Stimulated activated CD4-positive, alpha-beta T cell treated with anti-CD3 and anti-CD28 coated beads, Interleukin-1b, Interleukin-23, amount 100 ng/mL, for 1 hour (primary cell): ENCODE measurements at regions not wholly inside any gene's neighbourhood (a gene's known extent, or its start where the extent isn't known, plus 50 kb on each side); places are given as distances from the start of the nearest gene placed in this dataset.
"Not testable (repeated sequence)": the region's sequence is repeated elsewhere in the genome, so short reads cannot be mapped to it uniquely, and the experiment has no call there.

Experiments used
- DNase-seq, 2 donors: peaks; one replicate each; pipeline ENCODE4 v3.0.0-alpha.2; 2020; ENCODE audit warnings: low read depth in 2 of 2

DNA sequence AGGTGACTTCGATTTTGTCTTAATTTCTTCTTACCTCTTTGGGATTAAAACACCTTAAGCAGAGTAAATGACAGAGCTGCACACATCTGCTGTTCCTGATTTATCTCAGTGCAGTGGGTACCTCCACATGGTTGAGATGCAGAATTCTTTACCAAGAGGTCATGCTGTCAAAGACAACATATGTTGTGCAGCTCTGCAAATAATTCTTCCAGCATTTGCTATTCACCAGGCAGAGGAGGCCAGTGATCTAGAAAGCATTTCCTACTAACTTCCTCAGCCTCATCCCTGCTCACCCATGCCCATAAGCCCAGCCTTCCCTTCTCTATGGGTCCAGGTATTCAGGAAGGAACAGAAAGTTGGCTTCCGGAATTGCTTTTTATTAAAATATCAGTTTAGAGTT, 109.3 kb downstream of the THBS2 start:
- DNase-seq, result no peak

DNA sequence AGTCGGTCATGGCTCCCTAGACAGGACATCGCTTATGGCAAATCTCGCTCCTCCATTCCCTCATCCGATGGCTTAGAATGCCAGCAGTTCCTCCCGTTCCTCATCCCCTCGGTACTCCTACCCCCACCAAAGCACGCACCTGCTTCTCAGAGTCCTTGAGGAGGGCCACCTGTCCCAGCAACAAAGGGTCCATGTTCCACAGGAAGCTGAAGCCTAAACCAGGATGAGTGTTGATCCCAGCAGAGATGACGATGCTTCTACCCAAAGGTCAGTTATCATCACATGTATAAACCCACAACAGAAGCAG, 111.2 kb downstream of the THBS2 start:
- no peak for DNase-seq

- DNase-seq, result no peak
These were observed 111.7 kb downstream of the THBS2 start for GRCh38 chr6:169141671-169142537.

GRCh38 chr6:169140986-169141495, 112.6 kb downstream of the THBS2 start:
- DNase-seq, result no peak

DNA sequence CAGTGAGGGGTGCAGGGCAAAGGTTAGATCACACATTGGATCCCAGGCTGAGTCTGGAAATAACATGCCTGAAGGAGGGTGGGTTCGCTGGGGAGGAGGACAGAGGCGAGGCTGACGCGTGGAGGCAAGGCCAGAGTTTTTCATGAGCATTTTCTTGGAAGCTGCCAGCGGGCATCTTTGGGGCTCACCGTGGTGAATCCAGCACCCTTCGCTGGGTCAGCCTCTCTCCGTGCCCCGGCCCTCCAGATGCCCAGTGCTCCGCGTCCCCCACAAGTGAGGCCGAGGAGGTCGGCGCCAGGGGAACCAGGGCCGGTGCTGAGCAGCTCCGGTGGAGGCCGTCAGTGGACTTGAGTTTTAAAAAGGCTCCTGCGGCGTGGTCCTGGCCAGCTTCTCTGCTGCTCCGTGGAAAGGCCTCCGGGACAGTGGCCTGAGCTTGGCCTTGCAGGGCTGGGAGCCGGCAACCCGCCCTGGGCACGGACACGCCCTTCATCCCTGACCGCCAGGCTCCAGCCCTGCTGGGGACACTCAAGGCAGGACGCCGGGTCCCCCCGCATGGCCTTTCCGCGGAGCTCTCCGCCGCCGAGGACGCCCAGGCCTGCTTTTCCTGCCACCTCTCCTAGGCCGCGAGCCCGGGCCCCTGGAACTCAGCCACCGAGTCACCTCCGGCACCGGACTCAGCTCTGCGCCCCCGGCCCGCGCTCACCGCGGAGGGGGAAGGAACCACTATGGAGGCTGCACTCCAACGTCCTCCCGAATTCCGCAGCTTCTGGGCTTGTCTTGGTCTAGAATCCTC, 114.3 kb downstream of the THBS2 start:
- no peak for DNase-seq

DNA sequence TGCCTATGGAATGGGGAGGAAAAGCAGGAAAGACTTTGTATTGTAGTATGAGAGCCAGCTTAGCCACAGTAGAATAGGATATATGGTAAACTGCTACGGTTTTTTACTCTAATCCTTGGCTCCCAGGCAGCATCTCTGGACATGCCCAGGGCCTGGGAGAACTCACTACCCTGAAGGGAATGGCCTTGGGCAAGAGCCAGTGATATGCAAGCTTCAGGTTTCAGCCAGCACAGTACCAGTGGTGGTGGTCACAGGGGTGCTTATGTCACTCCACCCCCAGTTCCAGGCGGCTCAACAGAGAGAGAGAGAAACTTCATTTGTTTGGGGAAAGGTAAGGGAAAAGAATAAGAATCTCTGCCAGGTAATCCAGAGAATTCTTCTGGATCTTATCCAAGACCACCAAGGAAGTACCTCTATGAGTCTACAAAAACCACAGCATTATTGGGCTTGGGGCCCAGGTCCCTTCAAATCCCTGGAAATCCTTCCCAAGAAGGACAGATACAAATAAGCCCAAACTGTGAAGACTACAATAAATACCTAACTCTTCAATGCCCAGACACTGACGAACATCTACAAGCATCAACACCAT, 121.2 kb downstream of the THBS2 start:
- no peak for DNase-seq

GRCh38 chr6:169131390-169131789, 122.3 kb downstream of the THBS2 start:
- no peak for DNase-seq

GRCh38 chr6:169130113-169130512, 123.5 kb downstream of the THBS2 start:
- DNase-seq, result no peak

DNA sequence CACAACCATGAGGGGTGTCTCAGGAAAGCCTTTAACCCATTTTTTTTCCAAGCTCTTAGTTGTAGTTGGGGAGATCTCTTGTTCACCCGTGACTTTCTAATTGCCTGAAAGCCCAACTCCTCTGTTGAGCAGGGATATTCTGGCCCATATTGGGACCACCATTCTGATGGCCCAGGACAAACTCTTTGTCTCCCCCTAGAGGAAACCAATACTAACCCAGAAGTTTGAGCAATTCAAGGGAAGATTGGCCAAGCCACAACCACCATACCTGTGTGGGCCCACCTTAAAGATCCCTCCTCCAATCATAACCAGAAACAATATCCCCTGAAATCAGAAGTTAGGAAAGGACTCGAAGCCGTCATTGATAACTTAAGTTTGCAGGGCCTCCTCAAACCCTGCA, 132.6 kb downstream of the THBS2 start:
- DNase-seq, result no peak

DNA sequence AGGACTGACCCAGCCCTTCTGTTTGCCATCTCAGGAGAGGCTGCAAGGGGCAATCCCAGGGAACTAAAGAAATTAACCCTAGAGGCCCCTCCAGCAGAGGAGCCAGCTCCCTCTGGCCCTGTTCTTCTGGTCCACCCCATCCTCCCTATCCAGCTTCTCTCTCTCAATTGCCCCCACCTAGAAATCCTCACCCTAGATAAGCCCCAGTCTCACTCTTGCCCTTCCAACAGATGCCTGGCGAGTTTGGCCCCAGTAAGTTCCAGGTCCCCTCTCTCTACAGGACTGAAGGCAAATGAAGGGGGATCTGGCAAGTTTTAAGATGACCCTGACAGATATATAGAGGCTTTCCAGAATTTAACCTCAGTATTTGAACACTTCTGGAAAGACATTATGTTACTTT, 134.0 kb downstream of the THBS2 start:
- no peak for DNase-seq

GRCh38 chr6:169118346-169118830, 135.3 kb downstream of the THBS2 start:
- DNase-seq, result no peak

DNA sequence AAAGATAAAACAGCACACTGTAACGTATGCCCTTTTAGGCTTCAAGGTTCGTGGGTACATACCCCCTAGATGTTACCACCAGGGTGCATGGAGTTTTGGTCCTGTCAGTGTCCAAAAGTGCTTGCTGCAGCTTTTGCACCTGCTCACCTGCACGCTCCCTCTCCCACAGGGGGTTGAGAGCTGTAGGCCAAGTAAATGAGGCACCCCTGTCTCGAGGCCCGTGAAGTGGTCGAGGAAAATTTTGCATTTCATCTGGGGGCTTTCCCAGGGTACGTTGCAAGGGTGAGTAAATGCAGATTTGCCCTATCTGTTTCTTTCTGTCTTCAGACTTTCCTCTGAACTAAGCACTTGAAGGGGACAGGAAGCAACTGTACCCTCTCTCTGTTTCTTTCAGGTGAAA, 136.0 kb downstream of the THBS2 start:
- no peak for DNase-seq

DNA sequence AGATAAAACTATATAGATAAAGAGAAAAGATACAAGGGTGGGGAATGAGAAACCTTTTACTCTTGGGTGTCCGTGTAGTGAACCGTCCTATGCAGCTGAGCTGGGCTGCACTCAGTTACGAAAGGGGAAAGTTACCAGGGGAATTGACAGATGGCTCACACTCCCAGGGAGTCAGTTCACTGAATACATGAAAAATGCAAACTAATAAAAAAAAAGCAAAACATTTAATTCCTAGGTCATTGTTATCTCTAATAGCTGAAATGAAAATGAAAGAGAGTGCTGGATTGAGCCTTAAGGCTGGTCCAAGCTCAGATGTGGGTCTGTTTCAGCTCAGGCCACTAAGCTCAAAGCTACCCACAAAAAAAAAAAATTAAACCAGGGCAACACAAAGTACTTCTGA, 138.0 kb downstream of the THBS2 start:
- DNase-seq, result no peak

GRCh38 chr6:169114632-169115031, 139.0 kb downstream of the THBS2 start:
- not testable (repeated sequence) for DNase-seq

- no peak for DNase-seq
These were observed 140.9 kb downstream of the THBS2 start for GRCh38 chr6:169112483-169113320.

- no peak for DNase-seq
These were observed 142.4 kb downstream of the THBS2 start for GRCh38 chr6:169111203-169111602.

DNA sequence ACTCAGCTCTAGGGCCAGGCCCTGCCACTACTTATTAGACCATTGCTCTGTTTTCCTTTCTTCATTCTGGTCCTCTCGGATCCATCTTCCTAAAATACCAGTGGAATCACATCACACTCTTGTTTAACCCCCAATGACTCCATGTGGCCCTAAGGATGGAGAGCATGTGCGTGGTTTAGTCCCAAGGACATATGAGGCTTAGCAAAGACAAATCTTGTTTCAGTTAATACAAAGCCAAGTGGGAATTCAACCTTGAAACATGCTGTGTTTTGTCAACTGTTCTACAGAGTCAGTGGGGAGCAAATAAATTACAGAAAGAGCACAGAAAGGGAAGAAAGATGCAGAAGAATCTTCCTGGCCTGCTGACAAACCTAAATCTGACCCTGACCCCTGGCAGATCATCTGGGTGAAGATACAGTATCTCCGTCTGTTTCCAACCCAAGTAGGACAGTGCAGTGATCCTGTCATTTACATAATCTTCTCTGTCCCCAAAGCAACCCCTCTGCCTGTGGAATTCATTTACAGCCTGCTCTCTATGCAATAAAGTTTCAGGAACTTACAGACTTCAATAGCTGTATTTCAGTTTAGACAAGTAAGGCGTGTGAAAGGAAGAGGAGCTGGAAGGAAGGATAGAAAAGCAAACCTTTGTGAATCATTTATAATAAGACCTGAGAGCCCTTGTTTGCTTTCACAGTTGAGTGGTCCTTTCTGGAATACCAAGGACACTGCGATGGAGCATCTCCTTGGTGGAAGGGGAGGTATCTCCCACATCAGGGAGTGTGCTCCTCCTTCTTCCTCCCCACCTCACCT, 144.0 kb downstream of the THBS2 start:
- no peak for DNase-seq

GRCh38 chr6:169108753-169109152, 144.9 kb downstream of the THBS2 start:
- DNase-seq, result no peak

GRCh38 chr6:169106176-169106575, 147.5 kb downstream of the THBS2 start:
- no peak for DNase-seq

DNA sequence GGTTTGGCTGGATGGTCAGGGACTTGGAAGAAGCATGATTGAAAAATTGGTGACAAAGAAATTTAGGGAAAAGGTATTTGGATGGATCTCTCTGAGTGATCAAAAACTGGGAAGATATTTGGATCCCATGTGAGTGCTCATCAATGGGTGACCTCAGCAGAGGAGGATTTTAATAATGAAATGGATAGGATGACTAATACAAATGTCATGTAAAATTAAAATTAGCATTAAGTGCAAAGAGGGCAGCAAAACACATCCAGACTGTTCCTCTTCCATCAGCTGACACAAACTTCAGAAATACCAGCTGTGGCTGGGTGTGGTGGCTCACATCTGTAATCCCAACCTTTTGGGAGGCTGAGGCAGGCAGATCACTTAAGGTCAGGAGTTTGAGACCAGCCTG, 151.7 kb downstream of the THBS2 start:
- DNase-seq, result no peak
